CD14-positive monocyte (primary cell): ENCODE measurements at regions not wholly inside any gene's neighbourhood (a gene's known extent, or its start where the extent isn't known, plus 50 kb on each side); places are given as distances from the start of the nearest gene placed in this dataset.
"Not testable (repeated sequence)": the region's sequence is repeated elsewhere in the genome, so short reads cannot be mapped to it uniquely, and the experiment has no call there.

ENCODE experiments used
- DNase-seq, 3 donors: peaks; one replicate each; pipeline ENCODE4 v3.0.0-alpha.2; 2011 to 2022
- H2AFZ ChIP-seq: 2 replicates; pipeline ENCODE4 v1.6.0; 2012; ENCODE audit warnings: mild to moderate bottlenecking, low read depth, low read length, inconsistent platforms; ENCODE audit not compliant: insufficient read depth, poor library complexity, severe bottlenecking
- H3K27ac ChIP-seq, 2 donors: 1 replicate in 1 of 2; 2 replicates in 1 of 2; pipeline ENCODE4 v1.5.1; 2012 to 2013; ENCODE audit warnings: low read length in 2 of 2, control low read depth in 1 of 2, inconsistent platforms in 1 of 2, low read depth in 1 of 2, mild to moderate bottlenecking in 1 of 2
- H3K27me3 ChIP-seq, 2 donors: one replicate each; pipeline versions ENCODE4 v1.6.0 to v1.6.1; 2011 to 2013; ENCODE audit warnings: low read length in 2 of 2; ENCODE audit not compliant: control insufficient read depth in 2 of 2, insufficient read depth in 2 of 2
- H3K36me3 ChIP-seq, 2 donors: replicated peaks in 1 of 2; 1 replicate in 1 of 2; 2 replicates in 1 of 2; pipeline versions ENCODE4 v1.5.1 to v1.6.1; 2012 to 2013; ENCODE audit warnings: low read length in 2 of 2, control low read depth in 1 of 2, inconsistent platforms in 1 of 2, mild to moderate bottlenecking in 1 of 2; ENCODE audit not compliant: insufficient read depth in 2 of 2, control insufficient read depth in 1 of 2
- H3K4me1 ChIP-seq, 2 donors: 1 replicate in 1 of 2; 2 replicates in 1 of 2; pipeline versions ENCODE4 v1.5.1 to v1.6.1; 2012 to 2013; ENCODE audit warnings: low read length in 2 of 2, control low read depth in 1 of 2, inconsistent platforms in 1 of 2, mild to moderate bottlenecking in 1 of 2, moderate library complexity in 1 of 2; ENCODE audit not compliant: insufficient read depth in 2 of 2, control insufficient read depth in 1 of 2
- H3K4me2 ChIP-seq: replicated peaks from 2 replicates; pipeline ENCODE3; 2012; ENCODE audit warnings: low read length, moderate library complexity, mild to moderate bottlenecking; ENCODE audit not compliant: poor library complexity, severe bottlenecking; ENCODE audit errors: extremely low read depth
- H3K4me3 ChIP-seq, 3 experiments: fragments of 200-600 bp in 1 of 3; sonication (generic) in 1 of 3; replicated peaks in 1 of 3; 1 replicate in 2 of 3; 2 replicates in 1 of 3; pipeline ENCODE4 v1.5.1; 2011 to 2013; ENCODE audit warnings: low read length in 3 of 3, mild to moderate bottlenecking in 3 of 3, control low read depth in 2 of 3, low read depth in 2 of 3, inconsistent platforms in 1 of 3, moderate library complexity in 1 of 3
- H3K79me2 ChIP-seq: 2 replicates; pipeline ENCODE4 v1.6.0; 2012; ENCODE audit warnings: mild to moderate bottlenecking, control low read depth, inconsistent platforms, low read length, moderate library complexity; ENCODE audit not compliant: insufficient read depth
- H3K9ac ChIP-seq: 2 replicates; pipeline ENCODE4 v1.6.0; 2017; ENCODE audit warnings: low read length, mild to moderate bottlenecking; ENCODE audit not compliant: insufficient read depth, poor library complexity, severe bottlenecking
- H3K9me3 ChIP-seq, 2 donors: replicated peaks in 1 of 2; 1 replicate in 1 of 2; 2 replicates in 1 of 2; pipeline versions ENCODE4 v1.5.1 to v1.6.1; 2012 to 2013; ENCODE audit warnings: low read length in 2 of 2, control low read depth in 1 of 2; ENCODE audit not compliant: control insufficient read depth in 1 of 2, insufficient read depth in 1 of 2
- H4K20me1 ChIP-seq: 2 replicates; pipeline ENCODE4 v1.6.0; 2012; ENCODE audit warnings: mild to moderate bottlenecking, low read length, control low read depth, moderate library complexity; ENCODE audit not compliant: insufficient read depth
- H3K27ac Mint-ChIP-seq, 7 donors: one replicate each; pipeline ENCODE4 v1.8.0; 2020; ENCODE audit warnings: mild to moderate bottlenecking in 7 of 7, mixed read lengths in 7 of 7, moderate library complexity in 6 of 7, inconsistent platforms in 2 of 7
- H3K27me3 Mint-ChIP-seq, 3 donors: one replicate each; pipeline ENCODE4 v1.8.0; 2021 to 2022; ENCODE audit warnings: low read depth in 3 of 3, mild to moderate bottlenecking in 3 of 3, mixed read lengths in 3 of 3, moderate library complexity in 3 of 3, inconsistent platforms in 1 of 3
- H3K36me3 Mint-ChIP-seq, 2 donors: one replicate each; pipeline ENCODE4 v1.8.0; 2020; ENCODE audit warnings: mixed read lengths in 2 of 2, inconsistent platforms in 1 of 2, mild to moderate bottlenecking in 1 of 2
- H3K4me1 Mint-ChIP-seq: one replicate; pipeline ENCODE4 v1.8.0; 2020; ENCODE audit warnings: mild to moderate bottlenecking, mixed read lengths
- H3K4me3 Mint-ChIP-seq, 2 donors: one replicate each; pipeline ENCODE4 v1.8.0; 2020; ENCODE audit warnings: mild to moderate bottlenecking in 2 of 2, mixed read lengths in 2 of 2, moderate library complexity in 1 of 2
- H3K9me3 Mint-ChIP-seq, 7 donors: one replicate each; pipeline ENCODE4 v1.8.0; 2020 to 2022; ENCODE audit warnings: mixed read lengths in 7 of 7, mild to moderate bottlenecking in 6 of 7, moderate library complexity in 6 of 7, inconsistent platforms in 2 of 7
- WGBS: methylation state at CpG from one replicate; pipeline ENCODE4 v1.1.5; 2013; ENCODE audit warnings: missing lambda C conversion rate; ENCODE audit not compliant: insufficient coverage; 5-methylcytosine and 5-hydroxymethylcytosine counted together
- intact Hi-C, 2 donors: fragments of 100-400 bp; cut with micrococcal nuclease; formaldehyde crosslinking; loops; one replicate each; pipeline versions ENCODE4 v1.15.0 to v1.15.1; 2023
- TF ChIP-seq, protein P1 (sequence below): fragments of 200-600 bp; IDR thresholded peaks from one replicate; pipeline ENCODE4 v1.8.0; 2022; ENCODE audit warnings: antibody characterized with exemption, mild to moderate bottlenecking

DNA sequence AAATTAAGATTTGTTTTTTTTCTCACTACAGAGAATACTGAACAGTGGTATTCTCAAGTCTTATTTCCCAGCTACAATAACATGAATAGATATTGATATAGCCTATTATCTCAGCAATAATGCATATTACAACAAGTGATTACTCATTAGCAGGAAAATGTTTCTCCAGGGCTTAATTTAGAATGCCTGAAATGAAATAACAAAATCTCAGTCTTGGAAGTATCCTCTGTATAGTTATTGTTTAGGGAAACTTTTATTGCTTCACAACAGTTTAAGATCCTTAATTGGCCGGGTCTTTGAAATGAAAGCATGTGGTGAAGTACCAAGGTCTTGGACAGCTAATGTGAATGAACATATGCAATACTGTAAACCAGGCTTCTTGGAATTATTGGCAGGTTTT is 79.1 kb upstream of the ZEB1 start:
- H4K20me1 ChIP-seq = no peaks in the 10 kb centered on the region

DNA sequence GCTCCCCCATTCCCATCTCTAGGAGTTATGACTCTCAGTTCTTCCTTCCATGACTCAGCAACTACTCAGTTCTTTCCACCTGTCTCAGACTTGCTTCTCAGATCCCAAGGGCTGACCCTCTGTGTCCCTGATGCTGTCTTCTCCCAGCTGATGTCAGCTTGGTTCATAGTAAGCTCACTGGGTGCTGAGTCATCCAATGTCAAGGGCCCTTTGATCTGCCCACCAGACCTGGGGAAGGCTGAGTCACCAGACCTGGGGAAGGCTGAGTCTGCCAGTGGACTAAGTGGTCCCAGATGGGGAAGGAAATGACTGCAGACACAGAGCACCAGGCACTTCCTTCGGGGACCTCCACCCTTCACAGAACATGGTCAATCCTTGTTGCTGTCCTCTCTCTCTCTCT is 76.1 kb upstream of the ZEB1 start:
- no CpG with 5 or more reads among the region's 1 CpG for WGBS
- TF ChIP-seq, protein P1, sequence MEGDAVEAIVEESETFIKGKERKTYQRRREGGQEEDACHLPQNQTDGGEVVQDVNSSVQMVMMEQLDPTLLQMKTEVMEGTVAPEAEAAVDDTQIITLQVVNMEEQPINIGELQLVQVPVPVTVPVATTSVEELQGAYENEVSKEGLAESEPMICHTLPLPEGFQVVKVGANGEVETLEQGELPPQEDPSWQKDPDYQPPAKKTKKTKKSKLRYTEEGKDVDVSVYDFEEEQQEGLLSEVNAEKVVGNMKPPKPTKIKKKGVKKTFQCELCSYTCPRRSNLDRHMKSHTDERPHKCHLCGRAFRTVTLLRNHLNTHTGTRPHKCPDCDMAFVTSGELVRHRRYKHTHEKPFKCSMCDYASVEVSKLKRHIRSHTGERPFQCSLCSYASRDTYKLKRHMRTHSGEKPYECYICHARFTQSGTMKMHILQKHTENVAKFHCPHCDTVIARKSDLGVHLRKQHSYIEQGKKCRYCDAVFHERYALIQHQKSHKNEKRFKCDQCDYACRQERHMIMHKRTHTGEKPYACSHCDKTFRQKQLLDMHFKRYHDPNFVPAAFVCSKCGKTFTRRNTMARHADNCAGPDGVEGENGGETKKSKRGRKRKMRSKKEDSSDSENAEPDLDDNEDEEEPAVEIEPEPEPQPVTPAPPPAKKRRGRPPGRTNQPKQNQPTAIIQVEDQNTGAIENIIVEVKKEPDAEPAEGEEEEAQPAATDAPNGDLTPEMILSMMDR = no peak

More for the DNA sequence above, 79.1 kb upstream of the ZEB1 start:
- Mint-ChIP-seq H3K4me1 (peaks cover 11% of the 10 kb centered on the region), H3K4me3 (no peak overlapping the region), H3K36me3 (no peaks in the 10 kb centered on the region), H3K27me3 (peaks cover 0 to 1% (median 0%) of the 10 kb centered on the region in 3 donors), H3K27ac (no peak overlapping the region), H3K9me3 (peaks cover 0 to 6% (median 0%) of the 10 kb centered on the region in 7 donors)
- Histone ChIP-seq H3K27me3 (no peaks in the 10 kb centered on the region), H3K27ac (no peak overlapping the region), H3K79me2 (no peaks in the 10 kb centered on the region), H3K4me1 (peaks cover 7% of the 10 kb centered on the region in 2 donors), H3K36me3 (no peaks in the 10 kb centered on the region), H3K9ac (no peak overlapping the region), H3K9me3 (no peaks in the 10 kb centered on the region), H3K4me2 (no peak overlapping the region), H2AFZ (no peak overlapping the region), H3K4me3 (no peak overlapping the region)
- DNase-seq = no peak
- intact Hi-C loops = loop anchor here in 1 of 2 donors (2.0 kb wide), 1 partner anchor 17 kb away; no protein-coding TSS in a partner anchor
- TF ChIP-seq, protein P1 = no peak
- no CpG with 5 or more reads among the region's 1 CpG for WGBS

DNA sequence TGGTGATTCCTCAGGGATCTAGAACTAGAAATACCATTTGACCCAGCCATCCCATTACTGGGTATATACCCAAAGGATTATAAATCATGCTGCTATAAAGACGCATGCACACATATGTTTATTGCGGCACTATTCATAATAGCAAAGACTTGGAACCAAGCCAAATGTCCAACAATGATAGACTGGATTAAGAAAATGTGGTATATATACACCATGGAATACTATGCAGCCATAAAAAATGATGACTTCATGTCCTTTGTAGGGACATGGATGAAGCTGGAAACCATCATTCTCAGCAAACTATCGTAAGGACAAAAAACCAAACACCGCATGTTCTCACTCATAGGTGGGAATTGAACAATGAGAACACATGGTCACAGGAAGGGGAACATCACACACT is 67.9 kb upstream of the ZEB1 start:
- H3K4me1 ChIP-seq, H3K9ac ChIP-seq, intact Hi-C loops, H3K27me3 ChIP-seq, H2AFZ ChIP-seq, H3K4me2 ChIP-seq, H3K27ac ChIP-seq, H3K27ac Mint-ChIP-seq, DNase-seq, H3K4me3 Mint-ChIP-seq, H3K4me3 ChIP-seq, H3K79me2 ChIP-seq, H3K9me3 Mint-ChIP-seq, H3K27me3 Mint-ChIP-seq, H3K36me3 ChIP-seq, H3K9me3 ChIP-seq, H3K4me1 Mint-ChIP-seq, H4K20me1 ChIP-seq, H3K36me3 Mint-ChIP-seq: not testable (repeated sequence)
- no CpG with 5 or more reads among the region's 4 CpGs for WGBS

More for the DNA sequence above, 76.1 kb upstream of the ZEB1 start:
- Histone ChIP-seq H3K4me3 (no peak overlapping the region), H3K4me2 (no peak overlapping the region), H3K36me3 (no peaks in the 10 kb centered on the region), H3K9me3 (no peaks in the 10 kb centered on the region), H3K27me3 (no peaks in the 10 kb centered on the region), H3K27ac (no peak overlapping the region), H3K9ac (no peak overlapping the region), H2AFZ (no peak overlapping the region), H3K4me1 (peaks cover 7% of the 10 kb centered on the region in 2 donors), H4K20me1 (no peaks in the 10 kb centered on the region), H3K79me2 (no peaks in the 10 kb centered on the region)
- Mint-ChIP-seq H3K4me3 (no peak overlapping the region), H3K4me1 (peaks cover 11% of the 10 kb centered on the region), H3K36me3 (no peaks in the 10 kb centered on the region), H3K27ac (peak overlapping the region in 4 of 7 donors; percentile 6 to 79 (median 34)), H3K9me3 (peaks cover 0 to 3% (median 2%) of the 10 kb centered on the region in 7 donors), H3K27me3 (peaks cover 0 to 4% (median 0%) of the 10 kb centered on the region in 3 donors)
- DNase-seq = peak; percentile 30 to 67 (median 40)
- intact Hi-C loops = no loop called here
